K562 (cell line): ENCODE measurements at regions not wholly inside any gene's neighbourhood (a gene's known extent, or its start where the extent isn't known, plus 50 kb on each side); places are given as distances from the start of the nearest gene placed in this dataset.

Experiments used
- C11orf30 ChIP-seq: fragments of 450-650 bp; IDR thresholded peaks from 2 replicates; pipeline ENCODE4 v1.6.1; 2016; ENCODE audit warnings: low read depth, mild to moderate bottlenecking
- CBX1 ChIP-seq: sonication (generic); IDR thresholded peaks from 2 replicates; pipeline ENCODE4 v1.6.1; 2016; ENCODE audit warnings: antibody characterized with exemption, low read depth, mild to moderate bottlenecking
- KDM1A ChIP-seq, 2 experiments: fragments of 450-650 bp; IDR thresholded peaks; 2 replicates each; pipeline ENCODE4 v1.6.1; 2016; ENCODE audit warnings: mild to moderate bottlenecking in 2 of 2
- TCF7 ChIP-seq: sonication (generic); IDR thresholded peaks from 2 replicates; pipeline ENCODE4 v1.6.1; 2016; ENCODE audit warnings: antibody characterized with exemption, borderline replicate concordance
- ZNF23 ChIP-seq: fragments of 250-450 bp; sonication (Bioruptor Pico); IDR thresholded peaks from 2 replicates; pipeline ENCODE4 v1.4.0; 2020; ENCODE audit warnings: mild to moderate bottlenecking
- TF ChIP-seq, protein P1 (sequence below), 2 experiments: IDR thresholded peaks; 2 replicates each; pipeline ENCODE4 v1.6.1; 2012; ENCODE audit warnings: improper control_type of control experiment in 2 of 2, low read depth in 2 of 2, low read length in 2 of 2, borderline replicate concordance in 1 of 2

DNA sequence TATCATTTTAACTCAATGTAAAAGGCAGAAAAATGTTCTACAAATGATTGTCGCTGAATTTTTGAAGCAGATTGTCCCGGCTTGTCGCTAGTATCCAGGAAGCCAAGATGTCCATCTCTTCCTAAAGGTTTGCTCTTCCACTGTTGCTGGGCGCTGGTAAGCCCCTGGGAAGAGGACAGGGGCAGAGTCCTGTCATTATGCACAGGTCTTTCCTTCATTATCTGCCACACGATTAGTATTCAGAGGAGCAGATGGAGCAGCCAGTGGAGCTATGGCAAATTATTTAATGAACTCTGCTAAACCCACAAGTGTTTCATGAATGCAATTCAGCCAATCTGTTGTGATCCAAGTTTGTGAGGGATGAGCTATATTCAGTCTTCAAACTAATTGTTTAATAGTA lies 499.1 kb upstream of the NRP1 start:
- TF ChIP-seq ZNF23 (no peak), TCF7 (no peak), KDM1A (IDR thresholded peaks at IDR 0.05) (no peak), C11orf30 (no peak), CBX1 (no peak)
- TF ChIP-seq, protein P1, sequence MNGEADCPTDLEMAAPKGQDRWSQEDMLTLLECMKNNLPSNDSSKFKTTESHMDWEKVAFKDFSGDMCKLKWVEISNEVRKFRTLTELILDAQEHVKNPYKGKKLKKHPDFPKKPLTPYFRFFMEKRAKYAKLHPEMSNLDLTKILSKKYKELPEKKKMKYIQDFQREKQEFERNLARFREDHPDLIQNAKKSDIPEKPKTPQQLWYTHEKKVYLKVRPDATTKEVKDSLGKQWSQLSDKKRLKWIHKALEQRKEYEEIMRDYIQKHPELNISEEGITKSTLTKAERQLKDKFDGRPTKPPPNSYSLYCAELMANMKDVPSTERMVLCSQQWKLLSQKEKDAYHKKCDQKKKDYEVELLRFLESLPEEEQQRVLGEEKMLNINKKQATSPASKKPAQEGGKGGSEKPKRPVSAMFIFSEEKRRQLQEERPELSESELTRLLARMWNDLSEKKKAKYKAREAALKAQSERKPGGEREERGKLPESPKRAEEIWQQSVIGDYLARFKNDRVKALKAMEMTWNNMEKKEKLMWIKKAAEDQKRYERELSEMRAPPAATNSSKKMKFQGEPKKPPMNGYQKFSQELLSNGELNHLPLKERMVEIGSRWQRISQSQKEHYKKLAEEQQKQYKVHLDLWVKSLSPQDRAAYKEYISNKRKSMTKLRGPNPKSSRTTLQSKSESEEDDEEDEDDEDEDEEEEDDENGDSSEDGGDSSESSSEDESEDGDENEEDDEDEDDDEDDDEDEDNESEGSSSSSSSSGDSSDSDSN (IDR thresholded peaks at IDR 0.05; ENCODE audit: borderline replicate concordance in 1 of 2, low read depth in 2 of 2, low read length in 2 of 2), result no peak
